A673 (cell line): ENCODE measurements at regions not wholly inside any gene's neighbourhood (a gene's known extent, or its start where the extent isn't known, plus 50 kb on each side); places are given as distances from the start of the nearest gene placed in this dataset.

Experiments used
- BruUV-seq: library from RNA; stranded (reverse); fragments of 400-500 nt; replicated peaks from 2 replicates; lab custom pipeline; 2021; lab: Mats Ljungman, UMichigan
- CTCF ChIA-PET: fragments of 300-600 bp; sonication (Branson Sonifier 250); formaldehyde crosslinking; loops from one replicate; lab custom pipeline; 2022; ENCODE audit warnings: antibody characterized with exemption; lab: Charles Lee
- POLR2A ChIA-PET: fragments of 300-600 bp; sonication (Branson Sonifier 250); formaldehyde crosslinking; loops from one replicate; lab custom pipeline; 2022; ENCODE audit warnings: antibody characterized with exemption; ENCODE audit not compliant: low non-redundant PET; lab: Charles Lee
- DNase-seq: peaks from one replicate; pipeline ENCODE4 v3.0.0-alpha.2; 2015; ENCODE audit warnings: low spot score
- H3K27ac ChIP-seq: fragments of 200-600 bp; sonication (generic); 2 replicates; pipeline ENCODE4 v1.5.1; 2016; ENCODE audit warnings: mixed run types, low read depth, mild to moderate bottlenecking, mixed read lengths, antibody characterized with exemption, low read length; ENCODE audit not compliant: poor library complexity, severe bottlenecking
- H3K27me3 ChIP-seq: fragments of 200-600 bp; sonication (generic); replicated peaks from 2 replicates; pipeline ENCODE4 v1.6.1; 2017; ENCODE audit warnings: mixed run types, low read depth, mild to moderate bottlenecking, mixed read lengths, antibody characterized with exemption, low read length; ENCODE audit not compliant: insufficient read depth, poor library complexity
- H3K36me3 ChIP-seq: fragments of 200-600 bp; sonication (generic); 2 replicates; pipeline ENCODE4 v1.6.1; 2016; ENCODE audit warnings: mixed run types, mild to moderate bottlenecking, mixed read lengths, antibody characterized with exemption, low read length; ENCODE audit not compliant: insufficient read depth, poor library complexity, severe bottlenecking
- H3K4me1 ChIP-seq: fragments of 200-600 bp; sonication (generic); 2 replicates; pipeline ENCODE4 v1.6.1; 2017; ENCODE audit warnings: mixed run types, mild to moderate bottlenecking, mixed read lengths, antibody characterized with exemption, low read length; ENCODE audit not compliant: insufficient read depth, poor library complexity, severe bottlenecking
- H3K4me3 ChIP-seq: fragments of 200-600 bp; sonication (generic); 2 replicates; pipeline ENCODE4 v1.5.1; 2016; ENCODE audit warnings: low read depth, mixed run types, mild to moderate bottlenecking, mixed read lengths, low read length; ENCODE audit not compliant: poor library complexity, severe bottlenecking
- H3K9me3 ChIP-seq: fragments of 200-600 bp; sonication (generic); 2 replicates; pipeline ENCODE4 v1.6.1; 2016; ENCODE audit warnings: mixed run types, low read depth, mild to moderate bottlenecking, mixed read lengths, antibody characterized with exemption, low read length; ENCODE audit not compliant: poor library complexity, severe bottlenecking
- CTCF ChIP-seq: fragments of 300-800, 200-600 bp; sonication (generic); conservative IDR thresholded peaks from 2 replicates; pipeline ENCODE4 v1.5.1; 2017; ENCODE audit warnings: low read depth, mild to moderate bottlenecking, antibody characterized with exemption, low read length, moderate library complexity, mixed read lengths
- EZH2 ChIP-seq: fragments of 200-600 bp; sonication (generic); IDR thresholded peaks from 2 replicates; pipeline ENCODE4 v1.6.1; 2017; ENCODE audit warnings: borderline replicate concordance, low read depth, mild to moderate bottlenecking, mixed read lengths, antibody characterized with exemption, low read length; ENCODE audit not compliant: poor library complexity, severe bottlenecking
- intact Hi-C: fragments of 100-400 bp; cut with micrococcal nuclease; formaldehyde crosslinking; loops from one replicate; pipeline ENCODE4 v1.10.0; 2022; ENCODE audit not compliant: unreplicated experiment

DNA sequence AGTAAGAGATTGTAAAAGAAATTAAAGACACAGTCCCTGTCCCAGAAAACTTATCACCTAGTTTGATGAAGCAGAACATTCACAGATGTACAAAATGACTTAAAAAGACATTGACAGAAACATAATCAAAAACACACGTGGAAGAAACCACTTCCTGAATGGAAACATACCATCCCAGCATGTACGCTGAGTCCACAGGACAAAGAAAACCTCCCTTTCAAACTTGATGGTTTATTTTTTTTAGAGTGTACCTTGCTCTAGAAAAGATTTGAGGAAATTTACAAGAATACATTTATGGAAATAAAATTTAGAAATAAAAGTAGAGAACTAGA, 140.9 kb downstream of the PMP22 start:
- Histone ChIP-seq H3K27ac (no peak overlapping the region), H3K36me3 (no peaks in the 10 kb centered on the region), H3K9me3 (no peaks in the 10 kb centered on the region), H3K27me3 (no peaks in the 10 kb centered on the region), H3K4me1 (no peaks in the 10 kb centered on the region), H3K4me3 (no peak overlapping the region)
- CTCF ChIA-PET = no interaction called here
- intact Hi-C loops = no loop called here
- no peak for DNase-seq
- no peak for TF ChIP-seq EZH2
- POLR2A ChIA-PET = no interaction called here
- BruUV-seq = no TSS peak

GRCh38 chr17:15123593-15124263, 141.4 kb downstream of the PMP22 start:
- Histone ChIP-seq H3K36me3 (no peaks in the 10 kb centered on the region), H3K9me3 (no peaks in the 10 kb centered on the region), H3K27ac (no peak overlapping the region), H3K4me3 (no peak overlapping the region), H3K27me3 (no peaks in the 10 kb centered on the region), H3K4me1 (no peaks in the 10 kb centered on the region)
- TF ChIP-seq EZH2 (no peak), CTCF (no peak)
- no TSS peak for BruUV-seq
- POLR2A ChIA-PET = no interaction called here
- intact Hi-C loops = no loop called here
- CTCF ChIA-PET = no interaction called here
- DNase-seq = no peak

GRCh38 chr17:15122857-15123256, 142.3 kb downstream of the PMP22 start:
- intact Hi-C loops = no loop called here
- ChIA-PET CTCF (no interaction called here), POLR2A (no interaction called here)
- no peaks in the 10 kb centered on the region for H3K27me3 ChIP-seq
- TF ChIP-seq EZH2 = no peak
- TF ChIP-seq CTCF = no peak
- DNase-seq = no peak
- H3K27ac ChIP-seq = no peak overlapping the region
- no peaks in the 10 kb centered on the region for H3K9me3 ChIP-seq
- H3K4me1 ChIP-seq = no peaks in the 10 kb centered on the region
- H3K4me3 ChIP-seq = no peak overlapping the region
- no TSS peak for BruUV-seq
- no peaks in the 10 kb centered on the region for H3K36me3 ChIP-seq

DNA sequence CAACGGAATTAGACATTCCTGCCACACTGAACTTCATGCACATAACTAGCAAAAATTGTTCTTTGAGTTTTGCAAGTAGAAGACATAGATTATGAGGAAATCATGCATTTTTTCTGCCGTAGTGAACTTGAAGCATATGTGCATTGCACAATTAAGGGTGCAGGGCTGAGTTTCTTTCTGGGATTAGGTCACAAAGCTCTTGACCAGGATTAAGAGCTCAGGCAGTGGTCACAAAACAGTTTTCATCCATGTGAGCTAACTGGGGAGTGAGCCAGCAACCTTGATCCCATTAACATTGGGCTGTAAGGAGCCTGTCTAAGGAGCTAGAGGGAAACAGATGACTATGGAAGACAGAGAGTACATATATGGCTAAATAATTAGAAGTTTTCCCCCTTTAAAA, 143.7 kb downstream of the PMP22 start:
- no peak for TF ChIP-seq CTCF
- no peak for TF ChIP-seq EZH2
- BruUV-seq = no TSS peak
- Histone ChIP-seq H3K27ac (no peak overlapping the region), H3K27me3 (no peaks in the 10 kb centered on the region), H3K36me3 (no peaks in the 10 kb centered on the region), H3K4me1 (no peaks in the 10 kb centered on the region), H3K9me3 (no peaks in the 10 kb centered on the region), H3K4me3 (no peak overlapping the region)
- ChIA-PET POLR2A (no interaction called here), CTCF (no interaction called here)
- intact Hi-C loops = no loop called here
- no peak for DNase-seq
